DND-41 (cell line): ENCODE measurements at regions not wholly inside any gene's neighbourhood (a gene's known extent, or its start where the extent isn't known, plus 50 kb on each side); places are given as distances from the start of the nearest gene placed in this dataset.

Experiments
- ATAC-seq: fragments of 200-7000 bp; cut with Tn5 transposase; 3 replicates; pipeline ENCODE4 v1.9.1; 2021; ENCODE audit warnings: low read depth; ENCODE audit not compliant: insufficient read depth
- DNase-seq: peaks from one replicate; pipeline ENCODE4 v3.0.0-alpha.2; 2020
- H2AFZ ChIP-seq: 2 replicates; pipeline ENCODE4 v1.6.0; 2012; ENCODE audit warnings: low read depth, low read length
- H3K27ac ChIP-seq: 2 replicates; pipeline ENCODE4 v1.5.1; 2012; ENCODE audit warnings: low read length, inconsistent platforms
- H3K27me3 ChIP-seq: fragments of 200-600 bp; sonication (generic); 2 replicates; pipeline ENCODE4 v1.6.0; 2012; ENCODE audit warnings: low read length, mild to moderate bottlenecking, inconsistent platforms; ENCODE audit not compliant: insufficient read depth, poor library complexity
- H3K36me3 ChIP-seq: 2 replicates; pipeline ENCODE4 v1.5.1; 2012; ENCODE audit warnings: low read length, inconsistent platforms; ENCODE audit not compliant: insufficient read depth
- H3K4me1 ChIP-seq: 2 replicates; pipeline ENCODE4 v1.5.1; 2012; ENCODE audit warnings: mild to moderate bottlenecking, low read length; ENCODE audit not compliant: insufficient read depth
- H3K4me2 ChIP-seq: 2 replicates; pipeline ENCODE4 v1.6.0; 2012; ENCODE audit warnings: mild to moderate bottlenecking, moderate library complexity, low read length, inconsistent platforms; ENCODE audit not compliant: insufficient read depth
- H3K4me3 ChIP-seq, 2 experiments: fragments of 200-600 bp in 1 of 2; shearing (Covaris generic) in 1 of 2; 2 replicates each; pipeline ENCODE4 v1.5.1; 2012 to 2016; ENCODE audit warnings: inconsistent platforms in 2 of 2, low read length in 2 of 2, mild to moderate bottlenecking in 2 of 2, low read depth in 1 of 2, moderate library complexity in 1 of 2
- H3K79me2 ChIP-seq: 2 replicates; pipeline ENCODE4 v1.6.0; 2012; ENCODE audit warnings: low read length, inconsistent platforms; ENCODE audit not compliant: insufficient read depth
- H3K9ac ChIP-seq: 2 replicates; pipeline ENCODE4 v1.6.0; 2012; ENCODE audit warnings: low read depth, mild to moderate bottlenecking, inconsistent platforms, low read length, moderate library complexity
- H3K9me3 ChIP-seq: 2 replicates; pipeline ENCODE4 v1.5.1; 2012; ENCODE audit warnings: low read length, moderate library complexity, mild to moderate bottlenecking, inconsistent platforms; ENCODE audit not compliant: insufficient read depth, severe bottlenecking
- H4K20me1 ChIP-seq: 2 replicates; pipeline ENCODE4 v1.6.0; 2012; ENCODE audit warnings: low read length; ENCODE audit not compliant: insufficient read depth
- CTCF ChIP-seq: IDR thresholded peaks from 2 replicates; pipeline ENCODE4 v1.5.1; 2012; ENCODE audit warnings: borderline replicate concordance, low read length, moderate library complexity, mild to moderate bottlenecking; ENCODE audit not compliant: poor library complexity, severe bottlenecking; ENCODE audit errors: extremely low read depth
- EZH2 ChIP-seq: IDR thresholded peaks from 3 replicates; pipeline ENCODE4 v1.6.1; 2012; ENCODE audit warnings: borderline replicate concordance, low read depth, mild to moderate bottlenecking, moderate library complexity, low read length, inconsistent platforms; ENCODE audit not compliant: severe bottlenecking

- Histone ChIP-seq H4K20me1 (no peaks in the 10 kb centered on the region), H3K4me1 (no peaks in the 10 kb centered on the region), H3K79me2 (no peaks in the 10 kb centered on the region), H2AFZ (no peak overlapping the region), H3K27ac (no peak overlapping the region), H3K9me3 (no peaks in the 10 kb centered on the region), H3K4me3 (no peak overlapping the region), H3K36me3 (no peaks in the 10 kb centered on the region), H3K9ac (no peak overlapping the region), H3K27me3 (no peaks in the 10 kb centered on the region), H3K4me2 (no peak overlapping the region)
- ATAC-seq (no peak), DNase-seq (peak; percentile 2)
- TF ChIP-seq CTCF = no peak
- TF ChIP-seq EZH2 = no peak
Observed at GRCh38 chr2:128444816-128445522, 126.3 kb upstream of the HS6ST1 start.

- Histone ChIP-seq H3K36me3 (no peaks in the 10 kb centered on the region), H3K27me3 (no peaks in the 10 kb centered on the region), H2AFZ (no peak overlapping the region), H3K79me2 (no peaks in the 10 kb centered on the region), H3K27ac (no peak overlapping the region), H3K4me1 (no peaks in the 10 kb centered on the region), H3K9me3 (no peaks in the 10 kb centered on the region), H3K4me2 (no peak overlapping the region), H4K20me1 (no peaks in the 10 kb centered on the region), H3K4me3 (no peak overlapping the region), H3K9ac (no peak overlapping the region)
- DNase-seq (peak; percentile 4), ATAC-seq (no peak)
- TF ChIP-seq EZH2 = no peak
- TF ChIP-seq CTCF = no peak
Observed at GRCh38 chr2:128445523-128445900, 126.8 kb upstream of the HS6ST1 start.

- Histone ChIP-seq H3K4me3 (no peak overlapping the region), H3K9me3 (no peaks in the 10 kb centered on the region), H3K27ac (no peak overlapping the region), H3K4me1 (no peaks in the 10 kb centered on the region), H3K9ac (no peak overlapping the region), H2AFZ (no peak overlapping the region), H3K36me3 (no peaks in the 10 kb centered on the region), H3K79me2 (no peaks in the 10 kb centered on the region), H3K4me2 (no peak overlapping the region), H3K27me3 (no peaks in the 10 kb centered on the region), H4K20me1 (no peaks in the 10 kb centered on the region)
- DNase-seq (peak; percentile 3), ATAC-seq (no peak)
- TF ChIP-seq EZH2 = no peak
- no peak for TF ChIP-seq CTCF
Observed at GRCh38 chr2:128446049-128446873, 127.6 kb upstream of the HS6ST1 start.
